Glomerular endothelial cell (primary cell): ENCODE measurements at regions not wholly inside any gene's neighbourhood (a gene's known extent, or its start where the extent isn't known, plus 50 kb on each side); places are given as distances from the start of the nearest gene placed in this dataset.

Experiments
- DNase-seq: peaks from one replicate; pipeline ENCODE4 v3.0.0-alpha.2; 2011; ENCODE audit warnings: low read depth, low spot score; ENCODE audit errors: extremely low read depth

- DNase-seq: no peak
Observed at GRCh38 chr2:71824436-71824835, 323.2 kb downstream of the CYP26B1 start.

- no peak for DNase-seq
Observed at GRCh38 chr2:71823526-71823925, 324.1 kb downstream of the CYP26B1 start.

GRCh38 chr2:71822463-71822862 lies 325.2 kb downstream of the CYP26B1 start:
- no peak for DNase-seq

- no peak for DNase-seq
Observed at GRCh38 chr2:71821856-71822255, 325.8 kb downstream of the CYP26B1 start.

- no peak for DNase-seq
Observed at GRCh38 chr2:71816815-71817214, 330.8 kb downstream of the CYP26B1 start.

DNA sequence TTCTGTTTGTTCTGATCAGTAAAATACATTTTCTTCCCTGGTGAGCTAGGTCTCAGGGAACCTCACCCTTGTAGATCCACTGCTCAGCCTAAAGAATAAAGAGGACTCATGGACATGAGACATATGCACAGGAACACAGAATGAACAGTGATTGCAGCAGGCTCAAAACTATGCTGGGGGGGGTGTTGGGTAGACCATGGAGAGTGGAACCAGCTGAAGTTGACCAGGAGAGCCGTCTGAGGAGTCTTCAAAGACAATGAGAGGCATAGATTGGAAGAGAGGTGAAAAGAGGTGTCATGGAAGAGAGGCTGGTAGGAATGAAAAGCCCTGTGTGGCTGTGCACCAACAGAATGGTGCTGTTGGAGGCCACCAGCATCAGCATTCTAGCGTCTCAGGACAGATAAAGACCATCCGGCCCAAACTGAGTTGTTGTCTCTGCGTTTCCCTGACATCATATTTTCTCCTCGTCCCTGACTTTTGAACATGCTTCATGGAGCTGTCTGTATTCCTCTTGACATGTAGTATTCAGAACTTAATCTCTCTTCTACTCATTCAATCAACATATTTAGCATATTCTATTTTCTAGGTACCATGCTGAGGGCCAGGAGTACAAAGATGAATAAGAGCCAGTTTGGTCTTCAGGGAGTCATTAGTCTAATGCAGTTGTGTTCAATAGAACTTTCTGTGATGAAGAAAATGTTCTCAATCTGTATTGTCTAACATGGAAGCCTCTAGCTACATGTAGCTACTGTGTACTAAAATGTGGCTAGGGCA lies 331.8 kb downstream of the CYP26B1 start:
- DNase-seq: no peak

DNA sequence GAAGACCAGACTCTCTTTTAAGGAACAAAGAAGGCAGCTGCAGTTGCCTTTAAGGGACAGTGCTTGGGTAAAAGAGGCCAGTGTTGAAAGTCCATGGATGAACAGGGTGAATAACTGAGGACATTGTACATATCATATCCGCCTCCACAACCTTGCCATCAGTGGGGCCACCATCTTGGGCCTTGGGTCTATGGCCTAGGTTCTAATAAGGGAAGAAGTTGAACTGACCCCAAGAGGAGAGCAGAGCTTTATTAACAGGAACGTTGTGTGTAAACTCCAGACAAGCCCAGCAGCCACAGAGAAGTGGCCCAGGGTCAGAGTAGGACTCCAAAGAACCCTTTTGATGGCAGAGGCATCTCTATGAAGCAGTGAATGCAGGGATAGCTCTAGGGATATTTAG lies 332.8 kb downstream of the CYP26B1 start:
- no peak for DNase-seq

GRCh38 chr2:71813807-71814470 lies 333.7 kb downstream of the CYP26B1 start:
- DNase-seq: no peak

DNA sequence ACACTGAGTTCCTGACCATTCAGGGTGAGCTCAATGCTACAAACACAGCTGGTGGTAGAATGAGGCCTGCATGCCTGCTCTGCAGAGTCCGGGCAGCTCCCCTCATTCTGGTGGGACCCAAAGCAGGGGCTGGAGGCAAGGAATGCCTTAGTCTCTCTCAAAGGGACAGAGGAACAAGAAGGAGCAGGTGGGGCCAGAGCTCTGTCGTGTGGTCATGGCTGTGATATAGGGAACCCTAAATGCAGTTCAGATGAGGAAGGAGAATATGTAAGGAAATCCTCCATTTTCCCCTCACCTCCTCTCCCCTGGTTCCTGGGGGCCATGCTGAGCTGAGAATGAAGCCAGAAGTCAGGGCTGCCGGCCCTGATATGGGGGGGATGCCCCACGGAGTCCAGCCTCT lies 334.3 kb downstream of the CYP26B1 start:
- no peak for DNase-seq

- no peak for DNase-seq
Observed at GRCh38 chr2:71812736-71813135, 334.9 kb downstream of the CYP26B1 start.

- no peak for DNase-seq
Observed at GRCh38 chr2:71811726-71812125, 335.9 kb downstream of the CYP26B1 start.

DNA sequence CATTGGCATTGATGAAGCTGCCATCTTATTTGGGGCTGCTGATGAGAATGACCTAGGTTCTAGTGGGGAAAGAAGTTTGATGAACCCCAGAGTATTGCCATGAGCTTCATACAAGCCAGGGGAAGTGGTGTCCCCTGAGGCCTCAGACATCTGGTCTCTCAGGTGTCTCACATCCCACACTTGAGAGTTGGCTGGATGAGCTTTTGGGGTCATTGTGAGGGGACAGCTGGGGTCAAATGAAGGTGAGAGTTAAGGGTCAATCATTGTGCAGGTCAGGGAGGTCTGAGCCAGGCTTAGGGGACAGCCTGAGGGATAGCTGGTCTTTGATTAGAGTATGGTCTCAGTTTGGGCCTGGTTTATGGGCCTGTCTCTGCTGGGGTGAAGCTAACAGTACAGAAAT lies 336.5 kb downstream of the CYP26B1 start:
- no peak for DNase-seq

DNA sequence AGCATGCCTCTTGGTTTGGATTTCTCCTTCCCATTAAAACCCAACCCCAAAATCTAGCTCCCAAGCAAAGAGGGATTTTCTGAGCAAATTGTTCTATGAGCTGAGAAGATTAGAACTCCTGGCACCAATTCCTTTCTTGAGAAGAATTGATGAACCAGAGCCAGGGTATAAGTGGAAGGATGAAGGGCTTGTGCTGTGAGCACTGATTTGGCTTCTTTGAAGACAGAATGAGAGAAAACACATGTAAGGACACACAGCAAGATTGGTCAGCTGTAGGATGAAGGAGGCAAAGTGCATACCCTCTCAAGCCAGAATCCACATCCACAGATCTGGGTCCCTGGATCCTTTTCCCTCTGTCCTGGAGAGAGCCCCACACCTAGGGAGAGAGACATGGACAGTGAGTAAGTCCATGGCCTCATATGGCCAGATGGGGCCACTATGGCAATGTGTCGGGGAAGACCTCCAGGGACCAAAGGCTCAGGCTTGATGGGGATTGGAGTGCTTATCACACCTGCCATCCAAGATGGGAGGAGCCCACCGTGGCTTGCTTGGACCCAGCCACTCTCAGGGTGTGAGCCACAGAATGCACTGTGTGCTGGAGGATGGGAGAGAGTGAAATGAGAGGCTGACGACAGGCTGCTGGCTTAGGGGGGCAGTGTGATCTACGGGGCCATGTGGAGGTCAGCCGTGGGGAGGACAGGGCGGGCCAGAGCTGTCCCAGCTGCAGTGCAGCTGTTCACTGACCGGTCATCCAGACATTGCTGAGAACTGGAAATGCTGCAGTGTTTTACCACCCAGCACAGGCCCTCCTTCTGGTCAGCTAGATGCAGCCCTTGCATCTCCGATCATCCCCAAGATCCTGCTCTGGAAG lies 339.8 kb downstream of the CYP26B1 start:
- no peak for DNase-seq

DNA sequence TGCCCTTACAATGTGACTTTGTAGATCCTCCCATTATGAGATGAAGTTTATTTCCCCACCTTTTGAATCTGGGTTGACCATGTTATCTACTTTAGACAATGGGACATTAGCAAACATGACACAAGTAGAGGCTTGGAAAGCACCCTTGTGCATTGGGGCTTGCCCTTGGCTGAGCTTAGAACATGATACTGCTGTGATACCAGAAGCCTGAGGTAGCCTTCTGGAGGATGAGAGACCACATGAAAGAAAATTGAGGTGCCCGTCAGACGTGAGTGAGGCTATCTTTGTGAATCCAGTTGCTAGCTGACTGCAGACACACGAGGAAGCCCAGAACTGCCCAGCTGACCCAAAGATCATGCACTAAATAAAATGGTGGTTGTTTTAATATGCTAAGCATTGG lies 341.2 kb downstream of the CYP26B1 start:
- DNase-seq: no peak

- no peak for DNase-seq
Observed at GRCh38 chr2:71804281-71804751, 343.3 kb downstream of the CYP26B1 start.

- no peak for DNase-seq
Observed at GRCh38 chr2:71803398-71803797, 344.3 kb downstream of the CYP26B1 start.

- no peak for DNase-seq
Observed at GRCh38 chr2:71802556-71802955, 345.1 kb downstream of the CYP26B1 start.

DNA sequence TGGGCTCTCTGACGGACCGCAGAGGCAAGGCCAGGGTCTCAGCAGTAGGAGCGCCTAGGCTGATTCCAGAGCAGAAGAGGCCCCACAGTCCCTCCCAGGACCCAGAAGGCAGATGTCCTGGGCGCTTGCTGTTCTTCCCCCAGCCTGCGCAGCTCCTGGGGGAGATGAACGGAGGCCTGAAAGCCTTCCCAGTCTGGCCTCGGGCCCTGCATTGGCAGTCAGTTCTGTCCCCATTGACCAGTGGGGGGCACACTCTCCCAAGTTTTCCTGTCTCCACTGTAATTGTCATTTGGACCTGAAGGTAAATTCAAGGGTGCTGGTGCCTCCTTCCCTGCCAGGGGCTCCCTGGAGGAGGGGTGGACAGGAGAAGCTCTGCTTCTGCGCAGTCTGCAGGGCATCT lies 345.7 kb downstream of the CYP26B1 start:
- no peak for DNase-seq

DNA sequence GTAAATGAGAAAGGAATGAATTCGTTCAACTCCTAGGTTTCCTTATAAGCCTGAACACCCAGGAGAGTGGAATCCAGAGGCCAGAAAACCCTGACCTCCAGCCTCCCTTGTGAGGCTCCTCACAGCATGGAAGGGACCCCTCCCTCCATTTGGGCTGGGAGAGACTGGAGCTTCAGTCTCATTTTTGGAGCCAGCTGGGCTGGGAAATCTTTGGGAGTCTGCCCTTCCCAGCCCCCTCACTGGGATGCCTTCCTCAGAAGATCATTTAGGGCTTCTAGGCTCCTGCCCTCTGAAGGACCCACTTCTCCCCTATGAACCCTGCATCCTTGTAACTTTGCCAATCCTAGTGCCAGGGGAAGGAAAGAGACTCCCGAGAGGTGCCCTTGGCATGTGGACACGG lies 346.1 kb downstream of the CYP26B1 start:
- DNase-seq: no peak

DNA sequence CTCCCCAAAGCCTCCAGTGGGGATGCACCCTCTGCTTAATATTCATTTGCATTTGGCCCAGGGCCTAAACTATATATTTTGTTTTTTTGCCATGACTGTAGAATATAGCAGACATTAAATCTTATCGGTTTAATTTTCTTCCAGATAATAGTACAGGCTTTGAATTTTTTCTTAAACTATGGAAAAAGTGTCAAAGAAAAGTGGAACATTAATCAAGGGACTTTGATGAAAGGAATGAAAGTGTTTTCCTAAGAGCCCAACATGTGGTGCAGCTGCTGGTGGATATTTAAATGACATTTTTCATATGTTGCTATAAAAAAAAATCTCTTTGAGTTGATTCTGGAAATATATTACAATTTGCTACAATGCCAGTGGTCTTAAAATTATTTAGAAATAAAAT lies 346.8 kb downstream of the CYP26B1 start:
- no peak for DNase-seq

- no peak for DNase-seq
Observed at GRCh38 chr2:71800106-71800809, 346.9 kb downstream of the DYSF start.
